ENCODE measurements at regions not wholly inside any gene's neighbourhood (a gene's known extent, or its start where the extent isn't known, plus 50 kb on each side); places are given as distances from the start of the nearest gene placed in this dataset.

- H3K4me3 ChIP-seq (ENCODE audit: low read depth, low read length) = no peak overlapping the region
- H3K36me3 ChIP-seq (ENCODE audit: control insufficient read depth, insufficient read depth, low read length) = no peaks in the 10 kb centered on the region
- H3K27me3 ChIP-seq (ENCODE audit: control insufficient read depth, insufficient read depth, low read length) = no peaks in the 10 kb centered on the region
- ChIA-PET CTCF (no interaction called here), POLR2A (no interaction called here)
- DNase-seq (ENCODE audit: low read depth) = no peak
- TF ChIP-seq CTCF (IDR thresholded peaks at IDR 0.05; ENCODE audit: insufficient read depth, low read depth, low read length) = no peak
Observed at GRCh38 chr6:73903155-73903554, 207.2 kb downstream of the CD109 start.

- Histone ChIP-seq H3K36me3 (ENCODE audit: control insufficient read depth, insufficient read depth, low read length) (no peaks in the 10 kb centered on the region), H3K4me3 (ENCODE audit: low read depth, low read length) (no peak overlapping the region), H3K27me3 (ENCODE audit: control insufficient read depth, insufficient read depth, low read length) (no peaks in the 10 kb centered on the region)
- ChIA-PET POLR2A (no interaction called here), CTCF (no interaction called here)
- DNase-seq (ENCODE audit: low read depth) = no peak
- TF ChIP-seq CTCF (IDR thresholded peaks at IDR 0.05; ENCODE audit: insufficient read depth, low read depth, low read length) = no peak
Observed at GRCh38 chr6:73901986-73902385, 206.0 kb downstream of the CD109 start.

GRCh38 chr6:73901311-73901710, 205.3 kb downstream of the CD109 start:
- no peak for DNase-seq (ENCODE audit: low read depth)
- ChIA-PET CTCF (no interaction called here), POLR2A (no interaction called here)
- Histone ChIP-seq H3K27me3 (ENCODE audit: control insufficient read depth, insufficient read depth, low read length) (no peaks in the 10 kb centered on the region), H3K36me3 (ENCODE audit: control insufficient read depth, insufficient read depth, low read length) (no peaks in the 10 kb centered on the region), H3K4me3 (ENCODE audit: low read depth, low read length) (no peak overlapping the region)
- no peak for TF ChIP-seq CTCF (IDR thresholded peaks at IDR 0.05; ENCODE audit: insufficient read depth, low read depth, low read length)

- Histone ChIP-seq H3K36me3 (ENCODE audit: control insufficient read depth, insufficient read depth, low read length) (no peaks in the 10 kb centered on the region), H3K27me3 (ENCODE audit: control insufficient read depth, insufficient read depth, low read length) (no peaks in the 10 kb centered on the region), H3K4me3 (ENCODE audit: low read depth, low read length) (no peak overlapping the region)
- TF ChIP-seq CTCF (IDR thresholded peaks at IDR 0.05; ENCODE audit: insufficient read depth, low read depth, low read length) = 0 out of 2 replicates have a peak, but pooled peaks have one; percentile 11
- CTCF ChIA-PET = no interaction called here
- no peak for DNase-seq (ENCODE audit: low read depth)
- POLR2A ChIA-PET = no interaction called here
Observed at GRCh38 chr6:73898599-73898998, 202.6 kb downstream of the CD109 start.

DNA sequence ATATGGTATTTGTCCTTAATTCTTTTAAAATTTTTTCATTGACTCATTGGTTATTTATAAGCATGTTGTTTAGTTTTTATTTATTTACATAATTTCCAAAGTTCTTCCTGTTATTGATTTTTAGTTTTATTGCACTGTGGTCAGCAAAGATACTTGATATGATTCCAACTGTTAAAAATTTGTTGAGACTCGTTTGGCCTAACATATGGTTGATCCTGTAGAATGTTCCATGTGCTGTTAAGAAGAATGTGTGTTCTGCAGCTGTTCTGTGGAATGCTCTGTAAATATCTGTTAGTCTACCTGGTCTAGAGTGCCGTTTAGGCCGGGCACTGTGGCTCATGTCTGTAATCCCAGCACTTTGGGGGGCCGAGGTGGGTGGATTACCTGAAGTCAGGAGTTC, 197.7 kb downstream of the CD109 start:
- Histone ChIP-seq H3K4me3 (ENCODE audit: low read depth, low read length) (no peak overlapping the region), H3K27me3 (ENCODE audit: control insufficient read depth, insufficient read depth, low read length) (no peaks in the 10 kb centered on the region), H3K36me3 (ENCODE audit: control insufficient read depth, insufficient read depth, low read length) (no peaks in the 10 kb centered on the region)
- TF ChIP-seq CTCF (IDR thresholded peaks at IDR 0.05; ENCODE audit: insufficient read depth, low read depth, low read length) = no peak
- ChIA-PET POLR2A (no interaction called here), CTCF (no interaction called here)
- no peak for DNase-seq (ENCODE audit: low read depth)

Data from BJ (cell line).